ENCODE measurements at regions not wholly inside any gene's neighbourhood (a gene's known extent, or its start where the extent isn't known, plus 50 kb on each side); places are given as distances from the start of the nearest gene placed in this dataset.

DNA sequence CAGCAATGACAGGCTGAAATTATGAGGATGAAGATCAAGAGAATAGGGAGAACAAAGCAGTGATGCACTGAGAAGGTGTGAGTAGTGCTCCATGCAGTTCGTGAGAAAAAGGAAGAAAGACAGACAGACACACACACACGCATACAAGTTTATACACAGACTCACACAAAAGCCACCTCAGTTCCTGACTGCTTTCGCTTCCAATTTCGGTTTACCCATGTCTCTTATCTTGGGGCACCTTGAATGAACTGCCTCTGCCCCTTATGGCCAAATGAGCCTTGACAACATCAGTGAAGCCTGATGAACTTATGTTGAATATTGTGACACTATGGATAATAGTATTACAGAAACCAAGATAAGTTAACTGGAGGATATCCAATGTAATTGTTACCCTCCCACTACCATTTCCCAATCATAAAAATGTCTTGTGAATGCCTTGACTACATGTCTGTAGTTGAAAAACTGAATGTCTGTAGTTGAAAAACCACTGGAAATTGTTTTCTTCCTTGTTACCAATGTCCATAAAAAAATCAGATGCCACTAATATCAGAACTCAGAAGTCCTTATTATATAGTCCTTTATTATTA lies 380.4 kb upstream of the DDHD1 start:
- Histone ChIP-seq H3K4me1 (no peaks in the 10 kb centered on the region), H3K27me3 (no peaks in the 10 kb centered on the region; the same call in 1 of the 2 replicates), H3K9me3 (no peaks in the 10 kb centered on the region), H3K4me3 (ENCODE audit: low read depth, low read length) (no peak overlapping the region), H3K36me3 (no peaks in the 10 kb centered on the region)
- DNase-seq = no peak
- TF ChIP-seq, protein P1, sequence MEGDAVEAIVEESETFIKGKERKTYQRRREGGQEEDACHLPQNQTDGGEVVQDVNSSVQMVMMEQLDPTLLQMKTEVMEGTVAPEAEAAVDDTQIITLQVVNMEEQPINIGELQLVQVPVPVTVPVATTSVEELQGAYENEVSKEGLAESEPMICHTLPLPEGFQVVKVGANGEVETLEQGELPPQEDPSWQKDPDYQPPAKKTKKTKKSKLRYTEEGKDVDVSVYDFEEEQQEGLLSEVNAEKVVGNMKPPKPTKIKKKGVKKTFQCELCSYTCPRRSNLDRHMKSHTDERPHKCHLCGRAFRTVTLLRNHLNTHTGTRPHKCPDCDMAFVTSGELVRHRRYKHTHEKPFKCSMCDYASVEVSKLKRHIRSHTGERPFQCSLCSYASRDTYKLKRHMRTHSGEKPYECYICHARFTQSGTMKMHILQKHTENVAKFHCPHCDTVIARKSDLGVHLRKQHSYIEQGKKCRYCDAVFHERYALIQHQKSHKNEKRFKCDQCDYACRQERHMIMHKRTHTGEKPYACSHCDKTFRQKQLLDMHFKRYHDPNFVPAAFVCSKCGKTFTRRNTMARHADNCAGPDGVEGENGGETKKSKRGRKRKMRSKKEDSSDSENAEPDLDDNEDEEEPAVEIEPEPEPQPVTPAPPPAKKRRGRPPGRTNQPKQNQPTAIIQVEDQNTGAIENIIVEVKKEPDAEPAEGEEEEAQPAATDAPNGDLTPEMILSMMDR (IDR thresholded peaks at IDR 0.05; ENCODE audit: low read depth, low read length) = no peak

DNA sequence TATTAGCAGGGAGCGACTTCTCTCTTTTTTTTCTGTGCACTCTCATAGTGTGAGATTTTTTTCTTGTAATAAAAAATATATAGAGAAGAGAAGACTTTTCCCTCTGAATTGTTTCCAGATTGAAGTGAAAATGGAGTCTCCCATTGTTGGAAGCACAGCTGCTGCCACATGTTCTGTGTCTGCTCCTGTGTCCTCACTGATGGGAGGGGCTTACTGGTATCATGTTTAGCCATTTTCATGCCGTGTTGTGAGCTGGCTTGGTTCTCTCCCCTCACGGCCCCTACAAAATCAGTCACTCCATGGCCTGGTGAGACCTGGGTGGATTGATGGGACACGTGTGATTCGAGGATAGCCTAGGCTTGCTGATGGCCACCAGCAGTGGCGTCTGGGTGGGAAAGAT lies 379.7 kb upstream of the DDHD1 start:
- no peaks in the 10 kb centered on the region for H3K27me3 ChIP-seq
- no peak for DNase-seq
- no peaks in the 10 kb centered on the region for H3K9me3 ChIP-seq
- TF ChIP-seq, protein P1 (IDR thresholded peaks at IDR 0.05; ENCODE audit: low read depth, low read length) = no peak
- H3K4me3 ChIP-seq (ENCODE audit: low read depth, low read length) = no peak overlapping the region
- H3K36me3 ChIP-seq = no peaks in the 10 kb centered on the region
- no peaks in the 10 kb centered on the region for H3K4me1 ChIP-seq

DNA sequence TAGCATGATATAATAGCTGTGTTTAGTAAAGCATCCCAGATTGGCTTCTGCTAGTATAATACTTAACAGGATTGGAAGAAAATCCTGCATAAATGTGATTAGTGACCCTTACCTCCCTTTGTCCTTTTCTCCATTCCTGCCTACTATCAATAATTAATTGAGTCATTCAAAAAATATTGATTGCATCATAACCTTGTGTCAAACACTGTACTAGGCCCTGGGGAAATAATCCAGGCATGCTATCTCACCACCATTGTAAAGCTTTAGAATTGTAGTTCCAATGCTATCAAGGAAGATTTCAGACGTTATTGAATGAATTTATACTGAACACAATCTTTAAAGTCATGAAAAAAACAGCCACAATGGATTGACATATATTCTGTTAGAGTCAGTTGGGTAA lies 378.6 kb upstream of the DDHD1 start:
- TF ChIP-seq, protein P1 (IDR thresholded peaks at IDR 0.05; ENCODE audit: low read depth, low read length) = no peak
- Histone ChIP-seq H3K27me3 (no peaks in the 10 kb centered on the region), H3K36me3 (no peaks in the 10 kb centered on the region), H3K4me1 (no peaks in the 10 kb centered on the region), H3K4me3 (ENCODE audit: low read depth, low read length) (no peak overlapping the region), H3K9me3 (no peaks in the 10 kb centered on the region)
- DNase-seq = no peak

- Histone ChIP-seq H3K4me3 (ENCODE audit: low read depth, low read length) (no peak overlapping the region), H3K4me1 (no peaks in the 10 kb centered on the region), H3K36me3 (no peaks in the 10 kb centered on the region), H3K9me3 (no peaks in the 10 kb centered on the region), H3K27me3 (no peaks in the 10 kb centered on the region)
- TF ChIP-seq, protein P1 (IDR thresholded peaks at IDR 0.05; ENCODE audit: low read depth, low read length) = no peak
- DNase-seq = no peak
These were observed 378.0 kb upstream of the DDHD1 start for GRCh38 chr14:53531156-53531555.

DNA sequence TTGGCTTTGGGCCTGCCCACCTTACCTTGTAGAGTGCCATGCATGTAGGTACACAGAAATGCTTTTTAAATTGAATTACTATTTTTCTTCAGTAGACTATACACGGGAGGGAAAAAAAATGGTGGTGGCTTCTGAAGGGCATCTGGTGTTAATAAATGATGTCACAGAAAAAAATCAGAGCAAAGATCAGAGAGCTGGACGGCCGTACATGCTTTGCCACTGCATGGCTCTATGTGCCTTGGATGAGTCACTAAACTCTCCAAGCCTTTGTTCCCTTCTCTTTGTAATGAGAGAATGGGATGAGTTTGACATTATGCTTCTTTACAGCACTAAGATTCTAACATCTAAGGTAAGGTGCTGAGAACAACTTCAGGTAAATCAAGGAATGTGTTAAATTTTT lies 376.4 kb upstream of the DDHD1 start:
- H3K36me3 ChIP-seq = no peaks in the 10 kb centered on the region
- H3K4me3 ChIP-seq (ENCODE audit: low read depth, low read length) = no peak overlapping the region
- DNase-seq = no peak
- no peaks in the 10 kb centered on the region for H3K9me3 ChIP-seq
- TF ChIP-seq, protein P1 (IDR thresholded peaks at IDR 0.05; ENCODE audit: low read depth, low read length) = no peak
- H3K4me1 ChIP-seq = no peaks in the 10 kb centered on the region
- no peaks in the 10 kb centered on the region for H3K27me3 ChIP-seq

- TF ChIP-seq, protein P1 (IDR thresholded peaks at IDR 0.05; ENCODE audit: low read depth, low read length) = no peak
- Histone ChIP-seq H3K36me3 (no peaks in the 10 kb centered on the region), H3K4me3 (ENCODE audit: low read depth, low read length) (no peak overlapping the region), H3K9me3 (no peaks in the 10 kb centered on the region), H3K27me3 (no peaks in the 10 kb centered on the region), H3K4me1 (no peaks in the 10 kb centered on the region)
- no peak for DNase-seq
These were observed 375.1 kb upstream of the DDHD1 start for GRCh38 chr14:53528185-53528671.

Measured in BE2C (cell line).